H1 (cell line): ENCODE measurements at regions not wholly inside any gene's neighbourhood (a gene's known extent, or its start where the extent isn't known, plus 50 kb on each side); places are given as distances from the start of the nearest gene placed in this dataset.

Experiments
- FOSL1 ChIP-seq: IDR thresholded peaks from 2 replicates; pipeline ENCODE4 v1.6.1; 2011; ENCODE audit warnings: mild to moderate bottlenecking, low read depth, low read length, moderate library complexity; ENCODE audit not compliant: insufficient read depth
- SIX5 ChIP-seq: IDR thresholded peaks from 2 replicates; pipeline ENCODE4 v1.6.1; 2011; ENCODE audit warnings: mild to moderate bottlenecking, low read depth, low read length
- SP4 ChIP-seq: IDR thresholded peaks from 2 replicates; pipeline ENCODE4 v1.6.1; 2012; ENCODE audit warnings: low read length, inconsistent platforms
- TAF7 ChIP-seq: optimal IDR thresholded peaks from 2 replicates; pipeline ENCODE3; 2011; ENCODE audit warnings: low read depth, mild to moderate bottlenecking, inconsistent platforms, low read length, moderate library complexity, borderline replicate concordance

- TF ChIP-seq SP4 (no peak), SIX5 (no peak), FOSL1 (no peak), TAF7 (no peak)
Observed at GRCh38 chr5:20266066-20266465, 278.1 kb upstream of the CDH18 start (continued).
